ENCODE measurements at regions not wholly inside any gene's neighbourhood (a gene's known extent, or its start where the extent isn't known, plus 50 kb on each side); places are given as distances from the start of the nearest gene placed in this dataset.

GRCh38 chr2:215514516-215514915 is 78.6 kb upstream of the FN1 start:
- TF ChIP-seq CTCF (IDR thresholded peaks at IDR 0.05) (no peak), POLR2A (IDR thresholded peaks at IDR 0.05) (no peak)
